A673 (cell line): ENCODE measurements at regions not wholly inside any gene's neighbourhood (a gene's known extent, or its start where the extent isn't known, plus 50 kb on each side); places are given as distances from the start of the nearest gene placed in this dataset.

Experiments used
- EZH2 ChIP-seq: fragments of 200-600 bp; sonication (generic); IDR thresholded peaks from 2 replicates; pipeline ENCODE4 v1.6.1; 2017; ENCODE audit warnings: borderline replicate concordance, low read depth, mild to moderate bottlenecking, mixed read lengths, antibody characterized with exemption, low read length; ENCODE audit not compliant: poor library complexity, severe bottlenecking
- TF ChIP-seq, protein P1 (sequence below): fragments of 300-800, 200-600 bp; sonication (generic); conservative IDR thresholded peaks from 2 replicates; pipeline ENCODE4 v1.5.1; 2017; ENCODE audit warnings: low read depth, mild to moderate bottlenecking, antibody characterized with exemption, low read length, moderate library complexity, mixed read lengths

DNA sequence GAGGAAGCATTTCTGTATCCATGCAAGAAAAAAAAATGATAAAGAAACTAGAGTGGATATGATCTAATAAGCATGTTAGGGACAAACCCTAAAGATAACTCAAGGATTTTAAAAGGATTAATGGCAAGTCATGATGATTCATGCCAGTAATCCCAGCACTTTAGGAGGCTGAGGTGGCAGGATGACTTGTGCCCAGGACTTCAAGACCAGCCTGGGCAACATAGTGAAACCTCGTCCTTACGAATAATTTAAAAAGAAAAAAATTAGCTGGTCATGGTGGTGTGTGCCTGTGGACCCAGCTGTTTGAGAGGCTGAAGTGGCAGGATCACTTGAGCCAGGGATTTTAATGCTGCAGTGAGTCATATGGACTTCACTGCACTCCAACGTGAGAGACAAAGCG lies 145.5 kb upstream of the BLID start:
- TF ChIP-seq, protein P1, sequence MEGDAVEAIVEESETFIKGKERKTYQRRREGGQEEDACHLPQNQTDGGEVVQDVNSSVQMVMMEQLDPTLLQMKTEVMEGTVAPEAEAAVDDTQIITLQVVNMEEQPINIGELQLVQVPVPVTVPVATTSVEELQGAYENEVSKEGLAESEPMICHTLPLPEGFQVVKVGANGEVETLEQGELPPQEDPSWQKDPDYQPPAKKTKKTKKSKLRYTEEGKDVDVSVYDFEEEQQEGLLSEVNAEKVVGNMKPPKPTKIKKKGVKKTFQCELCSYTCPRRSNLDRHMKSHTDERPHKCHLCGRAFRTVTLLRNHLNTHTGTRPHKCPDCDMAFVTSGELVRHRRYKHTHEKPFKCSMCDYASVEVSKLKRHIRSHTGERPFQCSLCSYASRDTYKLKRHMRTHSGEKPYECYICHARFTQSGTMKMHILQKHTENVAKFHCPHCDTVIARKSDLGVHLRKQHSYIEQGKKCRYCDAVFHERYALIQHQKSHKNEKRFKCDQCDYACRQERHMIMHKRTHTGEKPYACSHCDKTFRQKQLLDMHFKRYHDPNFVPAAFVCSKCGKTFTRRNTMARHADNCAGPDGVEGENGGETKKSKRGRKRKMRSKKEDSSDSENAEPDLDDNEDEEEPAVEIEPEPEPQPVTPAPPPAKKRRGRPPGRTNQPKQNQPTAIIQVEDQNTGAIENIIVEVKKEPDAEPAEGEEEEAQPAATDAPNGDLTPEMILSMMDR = no peak
- no peak for TF ChIP-seq EZH2
